ENCODE measurements at regions not wholly inside any gene's neighbourhood (a gene's known extent, or its start where the extent isn't known, plus 50 kb on each side); places are given as distances from the start of the nearest gene placed in this dataset.

GRCh38 chr9:99555792-99556191, 265.9 kb upstream of the NR4A3 start:
- no peak for FAIRE-seq

GRCh38 chr9:99556998-99557397, 264.7 kb upstream of the NR4A3 start:
- no peak for FAIRE-seq

- no peak for FAIRE-seq
These were observed 263.9 kb upstream of the NR4A3 start for GRCh38 chr9:99557816-99558215.

GRCh38 chr9:99559776-99560175, 261.9 kb upstream of the NR4A3 start:
- FAIRE-seq, result no peak

- no peak for FAIRE-seq
These were observed 261.1 kb upstream of the NR4A3 start for GRCh38 chr9:99560561-99560960.

- FAIRE-seq, result no peak
These were observed 260.2 kb upstream of the NR4A3 start for GRCh38 chr9:99561509-99561917.

GRCh38 chr9:99561961-99562565, 259.6 kb upstream of the NR4A3 start:
- no peak for FAIRE-seq

GRCh38 chr9:99563364-99563763, 258.3 kb upstream of the NR4A3 start:
- no peak for FAIRE-seq

- FAIRE-seq, result no peak
These were observed 256.5 kb upstream of the NR4A3 start for GRCh38 chr9:99565203-99565602.

- FAIRE-seq, result no peak
These were observed 254.2 kb upstream of the NR4A3 start for GRCh38 chr9:99567436-99567835.

GRCh38 chr9:99569840-99570239, 251.8 kb upstream of the NR4A3 start:
- no peak for FAIRE-seq

- FAIRE-seq, result no peak
These were observed 249.1 kb upstream of the NR4A3 start for GRCh38 chr9:99572567-99572966.

GRCh38 chr9:99573085-99573484, 248.6 kb upstream of the NR4A3 start:
- no peak for FAIRE-seq

- FAIRE-seq, result no peak
These were observed 247.8 kb upstream of the NR4A3 start for GRCh38 chr9:99573886-99574285.

GRCh38 chr9:99576002-99576401, 245.7 kb upstream of the NR4A3 start:
- no peak for FAIRE-seq

- FAIRE-seq, result no peak
These were observed 244.8 kb upstream of the NR4A3 start for GRCh38 chr9:99576876-99577275.

GRCh38 chr9:99577351-99577750, 244.3 kb upstream of the NR4A3 start:
- no peak for FAIRE-seq

- no peak for FAIRE-seq
These were observed 243.0 kb upstream of the NR4A3 start for GRCh38 chr9:99578666-99579065.

- no peak for FAIRE-seq
These were observed 241.7 kb upstream of the NR4A3 start for GRCh38 chr9:99579964-99580363.

- no peak for FAIRE-seq
These were observed 238.9 kb upstream of the NR4A3 start for GRCh38 chr9:99582814-99583213.

GRCh38 chr9:99588299-99588698, 233.4 kb upstream of the NR4A3 start:
- FAIRE-seq, result no peak

GRCh38 chr9:99588747-99589146, 232.9 kb upstream of the NR4A3 start:
- FAIRE-seq, result no peak

GRCh38 chr9:99590410-99590809, 231.3 kb upstream of the NR4A3 start:
- FAIRE-seq, result no peak

- FAIRE-seq, result no peak
These were observed 230.8 kb upstream of the NR4A3 start for GRCh38 chr9:99590840-99591239.

GRCh38 chr9:99591770-99592169, 229.9 kb upstream of the NR4A3 start:
- no peak for FAIRE-seq
